Heart left ventricle (tissue), 13 donors: ENCODE measurements at regions not wholly inside any gene's neighbourhood (a gene's known extent, or its start where the extent isn't known, plus 50 kb on each side); places are given as distances from the start of the nearest gene placed in this dataset.

Experiments used
- POLR2A ChIP-seq, 2 donors: fragments of 450-650 bp; IDR thresholded peaks; one replicate each; pipeline ENCODE4 v1.6.1; 2017; ENCODE audit warnings: antibody characterized with exemption in 2 of 2, mild to moderate bottlenecking in 2 of 2, moderate library complexity in 2 of 2
- TF ChIP-seq, protein P1 (sequence below), 12 donors: fragments of 200-600 bp; sonication (generic) in 4 of 12; IDR thresholded peaks; one replicate each; pipeline versions ENCODE4 v1.5.0 to v1.8.0; 2018 to 2022; ENCODE audit warnings: antibody characterized with exemption in 12 of 12, mild to moderate bottlenecking in 5 of 12
- donor health status: ischemic (EF 13 %, LVEDD 7.1; RV severe dilation, severe dysfunction).
- donor health status: DM: no; HTN: yes; CAD: no.
- donor health status: DM: no; HTN: no; CAD: no.
- donor health status: ischemic (EF 25% LVEDD 6.9; RV normal size, moderate dysfunction).
- donor health status: ischemic (EF 25% LVEDD 5.7; RV mildly dilated, moderate dysfunction).
- donor health status: ischemic (EF 35%, LVEDD 5.7; RV mildly dilated, moderate dysfunction).
- donor health status: nonischemic (EF 11% LVEDD 7.7; RV severe dilation, severe dysfunction).
- donor health status: DM: yes; HTN: yes; CAD: no.
- donor health status: PGD.
- donor health status: ischemic (EF 29% LVEDD 5.4; RV normal size, mild dysfunction).
- donor health status: nonischemic (EF 23%, LVEDD 6.1; RV moderate dilation, normal function).

GRCh38 chr10:71087622-71088021 is 124.7 kb upstream of the UNC5B start:
- TF ChIP-seq, protein P1, sequence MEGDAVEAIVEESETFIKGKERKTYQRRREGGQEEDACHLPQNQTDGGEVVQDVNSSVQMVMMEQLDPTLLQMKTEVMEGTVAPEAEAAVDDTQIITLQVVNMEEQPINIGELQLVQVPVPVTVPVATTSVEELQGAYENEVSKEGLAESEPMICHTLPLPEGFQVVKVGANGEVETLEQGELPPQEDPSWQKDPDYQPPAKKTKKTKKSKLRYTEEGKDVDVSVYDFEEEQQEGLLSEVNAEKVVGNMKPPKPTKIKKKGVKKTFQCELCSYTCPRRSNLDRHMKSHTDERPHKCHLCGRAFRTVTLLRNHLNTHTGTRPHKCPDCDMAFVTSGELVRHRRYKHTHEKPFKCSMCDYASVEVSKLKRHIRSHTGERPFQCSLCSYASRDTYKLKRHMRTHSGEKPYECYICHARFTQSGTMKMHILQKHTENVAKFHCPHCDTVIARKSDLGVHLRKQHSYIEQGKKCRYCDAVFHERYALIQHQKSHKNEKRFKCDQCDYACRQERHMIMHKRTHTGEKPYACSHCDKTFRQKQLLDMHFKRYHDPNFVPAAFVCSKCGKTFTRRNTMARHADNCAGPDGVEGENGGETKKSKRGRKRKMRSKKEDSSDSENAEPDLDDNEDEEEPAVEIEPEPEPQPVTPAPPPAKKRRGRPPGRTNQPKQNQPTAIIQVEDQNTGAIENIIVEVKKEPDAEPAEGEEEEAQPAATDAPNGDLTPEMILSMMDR (IDR thresholded peaks at IDR 0.05) = no peak
- TF ChIP-seq POLR2A (IDR thresholded peaks at IDR 0.05) = no peak
